GM13977 (cell line): ENCODE measurements at regions not wholly inside any gene's neighbourhood (a gene's known extent, or its start where the extent isn't known, plus 50 kb on each side); places are given as distances from the start of the nearest gene placed in this dataset.
A peak's percentile ranks its signal among the peaks of the same experiment; 100 is the strongest.

Experiments
- DNase-seq: peaks from one replicate; pipeline ENCODE4 v3.0.0; 2012; ENCODE audit warnings: low spot score
- in situ Hi-C: fragments of 300-500 bp; cut with MboI; formaldehyde crosslinking; loops from one replicate; pipeline ENCODE4 v1.12.0; 2022; ENCODE audit warnings: low sequenced_read_pairs, low pct_unique_long_range_greater_than_20kb, mixed read lengths, inconsistent platforms; ENCODE audit not compliant: unreplicated experiment
- TF ChIP-seq, protein P1 (sequence below): IDR thresholded peaks from 2 replicates; pipeline ENCODE4 v1.5.1; 2012; ENCODE audit warnings: mild to moderate bottlenecking, control low read depth; ENCODE audit not compliant: insufficient read depth; ENCODE audit errors: extremely low read depth, missing control alignments

- in situ Hi-C loops = no loop called here
- no peak for DNase-seq
- TF ChIP-seq, protein P1, sequence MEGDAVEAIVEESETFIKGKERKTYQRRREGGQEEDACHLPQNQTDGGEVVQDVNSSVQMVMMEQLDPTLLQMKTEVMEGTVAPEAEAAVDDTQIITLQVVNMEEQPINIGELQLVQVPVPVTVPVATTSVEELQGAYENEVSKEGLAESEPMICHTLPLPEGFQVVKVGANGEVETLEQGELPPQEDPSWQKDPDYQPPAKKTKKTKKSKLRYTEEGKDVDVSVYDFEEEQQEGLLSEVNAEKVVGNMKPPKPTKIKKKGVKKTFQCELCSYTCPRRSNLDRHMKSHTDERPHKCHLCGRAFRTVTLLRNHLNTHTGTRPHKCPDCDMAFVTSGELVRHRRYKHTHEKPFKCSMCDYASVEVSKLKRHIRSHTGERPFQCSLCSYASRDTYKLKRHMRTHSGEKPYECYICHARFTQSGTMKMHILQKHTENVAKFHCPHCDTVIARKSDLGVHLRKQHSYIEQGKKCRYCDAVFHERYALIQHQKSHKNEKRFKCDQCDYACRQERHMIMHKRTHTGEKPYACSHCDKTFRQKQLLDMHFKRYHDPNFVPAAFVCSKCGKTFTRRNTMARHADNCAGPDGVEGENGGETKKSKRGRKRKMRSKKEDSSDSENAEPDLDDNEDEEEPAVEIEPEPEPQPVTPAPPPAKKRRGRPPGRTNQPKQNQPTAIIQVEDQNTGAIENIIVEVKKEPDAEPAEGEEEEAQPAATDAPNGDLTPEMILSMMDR = no peak
Observed at GRCh38 chr1:93815366-93816110, 63.5 kb downstream of the DNTTIP2 start.

GRCh38 chr1:93814795-93815340 is 64.1 kb downstream of the DNTTIP2 start:
- in situ Hi-C loops = no loop called here
- no peak for DNase-seq
- TF ChIP-seq, protein P1 = no peak

DNA sequence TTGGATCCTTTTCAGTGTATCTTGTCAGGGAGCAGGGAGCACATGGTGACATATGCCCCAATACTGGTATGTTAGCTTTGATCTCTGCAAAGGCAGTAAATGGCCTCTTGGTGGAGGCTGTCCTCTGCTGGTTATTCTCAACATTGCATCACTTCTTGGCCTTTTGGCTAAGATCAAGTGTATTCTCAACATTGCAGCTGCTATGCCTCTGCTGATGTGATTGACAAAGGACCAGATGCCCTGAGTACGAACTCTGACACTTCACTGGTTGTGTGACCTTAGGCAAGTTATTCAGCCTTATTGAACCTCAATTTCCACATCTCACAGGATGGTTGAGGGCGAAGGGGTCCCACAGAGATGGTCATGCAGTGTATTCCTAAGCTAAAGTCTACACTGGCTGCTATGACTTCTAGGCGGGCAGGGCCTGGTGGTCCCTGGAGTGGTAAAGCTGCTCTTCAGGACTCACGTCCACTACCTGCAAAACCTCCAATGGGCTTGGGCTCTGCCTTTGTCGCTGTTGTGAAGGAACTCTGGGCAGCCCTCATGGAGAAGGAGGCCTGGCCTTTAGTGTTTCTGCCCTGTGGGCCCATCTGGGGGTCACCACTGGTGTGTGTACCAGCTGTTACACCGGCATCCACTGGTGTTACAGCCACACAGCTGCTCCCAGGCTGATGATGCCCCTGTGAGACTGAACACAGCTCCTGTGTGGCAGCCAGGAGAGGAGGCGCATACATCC is 64.8 kb downstream of the DNTTIP2 start:
- in situ Hi-C loops = no loop called here
- DNase-seq = peak; percentile 65
- TF ChIP-seq, protein P1 = peak; percentile 93

GRCh38 chr1:93813076-93813475 is 65.9 kb downstream of the DNTTIP2 start:
- DNase-seq = no peak
- in situ Hi-C loops = no loop called here
- TF ChIP-seq, protein P1 = no peak

- no peak for DNase-seq
- in situ Hi-C loops = no loop called here
- TF ChIP-seq, protein P1 = no peak
Observed at GRCh38 chr1:93811326-93812065, 67.5 kb downstream of the DNTTIP2 start.

DNA sequence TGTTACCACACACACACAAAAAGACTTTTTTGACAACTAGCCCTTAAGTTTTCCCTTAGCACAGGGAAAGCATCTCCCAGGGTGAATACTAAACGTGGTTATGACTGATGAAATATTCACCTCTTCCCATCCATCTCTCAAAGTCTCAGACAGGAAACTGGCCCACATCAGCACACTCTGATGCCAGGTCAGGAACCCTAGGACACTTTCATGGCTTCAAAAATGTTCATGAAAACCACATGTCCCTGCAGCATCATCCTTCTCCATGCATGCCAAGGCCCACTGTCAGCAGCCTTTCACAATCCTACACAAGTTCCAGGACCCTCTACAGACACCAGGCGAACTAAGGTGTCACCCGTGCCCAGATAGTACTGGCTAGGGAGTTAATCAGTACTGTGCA is 68.7 kb downstream of the DNTTIP2 start:
- TF ChIP-seq, protein P1 = no peak
- no peak for DNase-seq
- in situ Hi-C loops = no loop called here
